Vagina (tissue), 2 donors: ENCODE measurements at regions not wholly inside any gene's neighbourhood (a gene's known extent, or its start where the extent isn't known, plus 50 kb on each side); places are given as distances from the start of the nearest gene placed in this dataset.

Experiments used
- CTCF ChIP-seq, 3 experiments: fragments of 450-650 bp in 2 of 3; fragments of 200-600 bp in 1 of 3; sonication (generic) in 1 of 3; IDR thresholded peaks; one replicate each; pipeline ENCODE4 v1.5.1; 2017 to 2019; ENCODE audit warnings: antibody characterized with exemption in 3 of 3, mild to moderate bottlenecking in 2 of 3, moderate library complexity in 2 of 3
- POLR2AphosphoS5 ChIP-seq, 2 donors: sonication (generic); formaldehyde crosslinking; IDR thresholded peaks; one replicate each; pipeline ENCODE4 v1.9.0; 2017; ENCODE audit warnings: antibody characterized with exemption in 2 of 2, mild to moderate bottlenecking in 2 of 2, low read depth in 1 of 2; ENCODE audit not compliant: insufficient read depth in 1 of 2

- TF ChIP-seq CTCF (IDR thresholded peaks at IDR 0.05) = no peak
- no peak for TF ChIP-seq POLR2AphosphoS5 (IDR thresholded peaks at IDR 0.05; ENCODE audit: insufficient read depth in 1 of 2, low read depth in 1 of 2)
Observed at GRCh38 chr7:86013662-86014061, 630.0 kb upstream of the GRM3 start.
